BE2C (cell line): ENCODE measurements at regions not wholly inside any gene's neighbourhood (a gene's known extent, or its start where the extent isn't known, plus 50 kb on each side); places are given as distances from the start of the nearest gene placed in this dataset.

Experiments used
- DNase-seq: peaks from one replicate; pipeline ENCODE4 v3.0.0-alpha.2; 2020
- H3K27me3 ChIP-seq: fragments of 250-450 bp; sonication (Bioruptor Pico); 2 replicates; pipeline ENCODE4 v1.5.1; 2020; ENCODE audit warnings: mild to moderate bottlenecking
- H3K36me3 ChIP-seq: fragments of 250-450 bp; sonication (Bioruptor Pico); 2 replicates; pipeline ENCODE4 v1.5.1; 2020; ENCODE audit warnings: mild to moderate bottlenecking
- H3K4me1 ChIP-seq: fragments of 250-450 bp; sonication (Bioruptor Pico); 2 replicates; pipeline ENCODE4 v1.5.1; 2020
- H3K4me3 ChIP-seq: 2 replicates; pipeline ENCODE4 v1.5.1; 2011; ENCODE audit warnings: low read depth, low read length
- H3K9me3 ChIP-seq: fragments of 250-450 bp; sonication (Bioruptor Pico); 2 replicates; pipeline ENCODE4 v1.5.1; 2020
- CTCF ChIP-seq: IDR thresholded peaks from 2 replicates; pipeline ENCODE4 v1.5.1; 2012; ENCODE audit warnings: mild to moderate bottlenecking, low read depth, low read length

- no peaks in the 10 kb centered on the region for H3K9me3 ChIP-seq
- peaks cover 3% of the 10 kb centered on the region; the same call in 1 of the 2 replicates for H3K4me1 ChIP-seq
- no peak for TF ChIP-seq CTCF
- H3K4me3 ChIP-seq: no peak overlapping the region
- no peaks in the 10 kb centered on the region for H3K27me3 ChIP-seq
- H3K36me3 ChIP-seq: no peaks in the 10 kb centered on the region
- DNase-seq: no peak
These were observed 143.0 kb upstream of the PTPN1 start for GRCh38 chr20:50367104-50367674.

GRCh38 chr20:50367739-50368375, 142.3 kb upstream of the PTPN1 start:
- Histone ChIP-seq H3K9me3 (no peaks in the 10 kb centered on the region), H3K4me1 (peaks cover 3% of the 10 kb centered on the region; the same call in 1 of the 2 replicates), H3K36me3 (no peaks in the 10 kb centered on the region), H3K4me3 (no peak overlapping the region), H3K27me3 (no peaks in the 10 kb centered on the region)
- no peak for DNase-seq
- TF ChIP-seq CTCF: no peak

- Histone ChIP-seq H3K4me3 (no peak overlapping the region), H3K4me1 (peaks cover 3% of the 10 kb centered on the region; the same call in 1 of the 2 replicates), H3K27me3 (no peaks in the 10 kb centered on the region), H3K36me3 (no peaks in the 10 kb centered on the region), H3K9me3 (no peaks in the 10 kb centered on the region)
- no peak for DNase-seq
- no peak for TF ChIP-seq CTCF
These were observed 141.8 kb upstream of the PTPN1 start for GRCh38 chr20:50368386-50368785.

- peaks cover 3% of the 10 kb centered on the region; the same call in 1 of the 2 replicates for H3K4me1 ChIP-seq
- H3K9me3 ChIP-seq: no peaks in the 10 kb centered on the region
- no peaks in the 10 kb centered on the region for H3K27me3 ChIP-seq
- no peaks in the 10 kb centered on the region for H3K36me3 ChIP-seq
- TF ChIP-seq CTCF: no peak
- no peak for DNase-seq
- no peak overlapping the region for H3K4me3 ChIP-seq
These were observed 141.4 kb upstream of the PTPN1 start for GRCh38 chr20:50368813-50369224.

GRCh38 chr20:50369225-50370035, 140.8 kb upstream of the PTPN1 start:
- no peaks in the 10 kb centered on the region for H3K27me3 ChIP-seq
- H3K36me3 ChIP-seq: no peaks in the 10 kb centered on the region
- TF ChIP-seq CTCF: no peak
- no peaks in the 10 kb centered on the region for H3K9me3 ChIP-seq
- H3K4me1 ChIP-seq: peaks cover 3% of the 10 kb centered on the region; the same call in 1 of the 2 replicates
- no peak overlapping the region for H3K4me3 ChIP-seq
- DNase-seq: no peak
